HTR-8/SVneo (cell line): ENCODE measurements at regions not wholly inside any gene's neighbourhood (a gene's known extent, or its start where the extent isn't known, plus 50 kb on each side); places are given as distances from the start of the nearest gene placed in this dataset.
"Not testable (repeated sequence)": the region's sequence is repeated elsewhere in the genome, so short reads cannot be mapped to it uniquely, and the experiment has no call there.

ENCODE experiments used
- DNase-seq: peaks from one replicate; pipeline ENCODE4 v3.0.0; 2011; ENCODE audit warnings: low spot score, mixed read lengths; ENCODE audit not compliant: insufficient read length
- FAIRE-seq: peaks from 2 replicates; lab custom pipeline; 2011; peaks lifted over from hg19 to GRCh38; lab: Jason Lieb, UNC

DNA sequence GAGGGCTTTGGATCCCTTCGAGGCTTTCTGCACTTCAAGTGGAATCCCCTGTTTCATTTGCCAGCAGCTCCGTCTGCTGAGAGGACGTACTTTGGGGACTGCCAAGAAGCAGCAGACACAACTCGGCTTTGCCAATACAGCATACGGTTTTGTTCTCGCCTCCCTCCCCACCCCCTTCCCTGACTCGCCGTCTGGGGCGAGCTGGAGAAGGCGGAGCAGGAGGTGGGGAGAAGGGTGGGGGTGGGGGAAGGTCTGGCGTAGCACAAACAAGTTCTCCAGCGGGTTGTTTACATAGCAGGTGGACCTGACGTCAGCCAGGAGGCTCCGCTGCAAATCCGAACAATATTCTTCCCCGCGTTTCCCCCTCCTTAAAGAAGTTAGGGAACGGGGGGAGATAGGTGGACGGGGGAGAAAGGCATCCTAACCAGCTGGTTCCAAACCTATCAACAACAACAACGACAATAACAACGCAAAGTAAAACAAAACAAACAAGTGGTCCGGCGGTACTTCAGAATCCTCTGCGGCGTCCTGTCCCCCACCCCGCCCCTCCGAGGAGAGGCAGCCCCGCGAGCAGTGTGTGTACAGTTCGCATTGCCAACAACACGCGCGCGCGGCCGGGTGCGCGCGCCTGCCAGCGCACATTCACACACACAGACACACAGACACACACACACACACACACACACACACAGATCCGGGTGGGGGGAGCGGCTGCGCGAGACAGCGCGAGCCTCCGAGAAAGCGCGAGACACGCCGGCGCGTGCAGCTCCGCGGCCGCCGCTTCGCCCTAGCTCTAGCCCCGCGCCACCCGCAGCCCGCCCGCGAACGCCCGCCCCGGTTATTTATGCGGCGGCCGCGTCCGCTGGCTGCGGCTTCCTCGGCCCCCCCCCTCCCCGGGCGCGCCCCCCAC, 167.0 kb upstream of the PPP1R3A start:
- no peak for DNase-seq

DNA sequence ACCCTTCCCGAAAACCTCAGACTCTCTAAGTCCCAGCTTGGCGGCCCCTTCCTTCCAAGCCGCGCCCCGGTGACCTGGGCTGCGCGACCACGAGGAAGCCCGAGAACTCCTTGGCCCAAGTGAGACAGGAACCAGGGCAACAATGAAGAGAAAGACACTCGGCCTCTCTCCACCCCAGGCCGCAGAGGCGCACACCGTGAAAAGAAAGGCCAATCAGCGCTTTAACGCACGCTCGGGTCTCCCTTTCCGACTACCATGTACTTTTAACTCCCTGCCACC, 166.4 kb upstream of the PPP1R3A start:
- FAIRE-seq (no peak), DNase-seq (no peak)

More for the DNA sequence above, 167.0 kb upstream of the PPP1R3A start:
- no peak for FAIRE-seq

DNA sequence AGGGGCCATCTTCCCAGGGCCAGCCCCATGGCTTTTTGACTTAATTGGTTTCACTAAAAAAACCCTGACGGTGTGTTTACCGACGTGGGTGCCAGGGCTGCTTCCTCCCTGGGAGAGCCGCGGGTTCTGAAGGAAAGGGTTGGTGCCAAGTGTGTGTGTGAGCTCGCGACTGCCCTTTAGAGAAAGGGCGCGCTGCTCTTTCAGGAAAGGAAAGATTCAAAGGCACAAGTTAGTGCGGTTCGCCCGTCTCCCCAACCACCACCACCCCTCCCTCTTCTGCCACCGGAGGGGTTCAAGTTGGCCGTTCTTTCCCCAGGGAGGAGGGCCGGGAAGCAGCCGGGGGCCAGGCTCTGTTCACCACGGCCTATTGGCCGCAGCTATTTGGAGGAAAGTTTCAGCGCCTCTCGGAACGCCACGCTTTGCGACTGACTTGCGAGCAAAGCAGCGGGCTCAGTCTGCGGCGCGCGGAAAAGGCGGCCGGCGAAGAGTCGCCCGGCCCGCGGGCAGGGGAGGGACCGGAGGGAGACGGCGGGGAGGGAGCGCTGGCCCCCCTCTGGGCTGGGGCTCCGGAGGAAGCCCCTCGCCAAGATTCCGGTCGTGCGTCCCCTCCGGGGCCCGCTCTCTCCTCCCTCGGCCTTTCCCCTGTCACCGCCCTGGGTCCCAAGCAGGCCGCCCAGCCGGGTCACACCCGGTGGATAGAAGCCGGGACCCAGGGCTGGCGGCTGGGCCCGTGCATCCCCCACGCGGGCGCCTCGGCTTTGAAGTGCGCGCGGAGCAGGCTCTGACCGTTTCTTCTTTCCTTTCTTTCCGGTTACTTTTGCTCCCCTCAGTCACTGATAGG, 165.9 kb upstream of the PPP1R3A start:
- no peak for FAIRE-seq
- DNase-seq = no peak

DNA sequence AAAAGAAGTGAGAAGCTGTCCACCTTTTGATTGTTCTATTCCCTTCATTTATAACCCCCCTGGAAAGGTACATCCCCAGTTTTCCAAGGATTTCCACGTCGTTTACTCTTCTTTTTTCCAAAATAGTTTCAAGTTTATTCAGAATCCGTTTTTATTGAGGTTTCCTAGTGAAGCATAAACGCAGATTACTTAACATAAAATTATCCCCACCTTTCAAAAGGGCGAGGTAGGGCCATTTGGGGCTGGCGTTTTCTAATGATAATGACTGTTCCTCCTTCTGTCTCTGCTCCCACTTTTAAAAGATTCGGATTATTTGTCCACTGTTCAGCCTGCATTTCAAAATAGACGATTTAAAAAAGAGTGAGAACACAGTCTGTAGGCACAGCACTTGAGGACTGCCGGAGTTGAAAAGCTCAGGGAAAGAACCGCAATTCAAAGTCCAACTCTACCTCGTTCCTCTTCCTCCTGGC, 165.2 kb upstream of the PPP1R3A start:
- DNase-seq (no peak), FAIRE-seq (no peak)

DNA sequence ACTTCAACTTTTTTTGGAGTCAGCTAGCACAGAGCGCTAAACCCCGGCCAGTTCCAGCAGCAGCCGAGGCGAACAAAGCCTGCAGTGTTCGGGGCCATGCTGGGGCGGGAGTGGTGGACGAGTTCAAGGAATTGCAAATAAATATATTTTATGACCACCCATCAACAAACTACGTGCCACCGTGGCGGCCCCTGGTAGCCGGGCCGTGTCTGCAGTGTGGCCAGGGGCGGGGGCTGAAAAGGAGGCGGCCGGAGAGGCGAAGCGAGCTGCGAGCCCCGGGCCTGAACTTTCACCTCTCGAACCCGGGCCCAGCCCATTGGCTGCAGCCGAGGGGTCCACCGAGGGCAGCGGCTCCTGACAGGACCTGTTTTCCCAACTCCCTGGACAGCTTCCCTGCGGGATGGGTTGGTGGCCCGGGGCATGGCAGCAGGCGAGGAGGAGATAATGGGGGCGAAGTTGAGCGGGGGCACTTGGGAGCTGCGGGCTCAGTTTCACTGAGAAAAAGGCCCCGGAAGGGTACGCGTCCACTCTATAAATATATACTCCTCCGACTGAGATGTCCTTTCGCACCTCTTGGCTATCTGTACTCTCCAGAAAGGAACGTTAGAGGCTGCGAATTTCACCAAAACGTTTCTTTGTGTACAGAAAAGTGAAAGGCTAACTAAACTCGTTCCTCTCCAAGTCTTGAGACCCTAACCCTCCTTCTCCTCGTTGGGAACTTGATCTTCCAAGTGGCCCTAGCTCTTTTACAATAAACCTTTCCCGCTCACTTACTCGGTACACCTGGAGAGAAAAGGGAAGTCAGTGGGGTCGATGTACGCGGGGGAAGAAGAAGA, 164.6 kb upstream of the PPP1R3A start:
- DNase-seq (no peak), FAIRE-seq (no peak)

DNA sequence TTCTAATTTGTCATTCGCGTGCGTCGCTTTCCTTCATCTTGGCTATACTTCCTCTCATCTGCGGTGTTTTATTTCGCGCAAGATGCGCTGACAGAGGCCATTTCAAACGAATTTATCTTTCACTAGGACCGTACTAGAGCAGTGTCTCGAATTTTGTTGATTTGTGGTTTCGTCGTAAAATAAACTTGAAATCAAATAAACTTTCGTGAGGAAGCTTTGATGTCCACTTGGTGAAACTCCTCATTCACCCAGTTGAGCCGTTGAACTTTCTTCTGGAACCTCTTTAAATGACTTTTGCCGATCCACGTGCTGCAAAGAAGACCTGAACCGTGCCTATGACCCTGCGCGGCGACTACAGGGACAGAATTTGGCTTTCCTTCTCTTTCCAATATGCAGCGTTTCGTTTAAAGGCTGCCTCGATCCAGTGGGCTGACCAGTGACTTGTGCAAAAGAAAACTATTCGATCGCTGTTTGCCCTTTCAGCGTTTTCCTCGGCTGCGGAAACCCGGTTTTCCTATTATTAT, 163.9 kb upstream of the PPP1R3A start:
- FAIRE-seq = no peak
- no peak for DNase-seq

DNA sequence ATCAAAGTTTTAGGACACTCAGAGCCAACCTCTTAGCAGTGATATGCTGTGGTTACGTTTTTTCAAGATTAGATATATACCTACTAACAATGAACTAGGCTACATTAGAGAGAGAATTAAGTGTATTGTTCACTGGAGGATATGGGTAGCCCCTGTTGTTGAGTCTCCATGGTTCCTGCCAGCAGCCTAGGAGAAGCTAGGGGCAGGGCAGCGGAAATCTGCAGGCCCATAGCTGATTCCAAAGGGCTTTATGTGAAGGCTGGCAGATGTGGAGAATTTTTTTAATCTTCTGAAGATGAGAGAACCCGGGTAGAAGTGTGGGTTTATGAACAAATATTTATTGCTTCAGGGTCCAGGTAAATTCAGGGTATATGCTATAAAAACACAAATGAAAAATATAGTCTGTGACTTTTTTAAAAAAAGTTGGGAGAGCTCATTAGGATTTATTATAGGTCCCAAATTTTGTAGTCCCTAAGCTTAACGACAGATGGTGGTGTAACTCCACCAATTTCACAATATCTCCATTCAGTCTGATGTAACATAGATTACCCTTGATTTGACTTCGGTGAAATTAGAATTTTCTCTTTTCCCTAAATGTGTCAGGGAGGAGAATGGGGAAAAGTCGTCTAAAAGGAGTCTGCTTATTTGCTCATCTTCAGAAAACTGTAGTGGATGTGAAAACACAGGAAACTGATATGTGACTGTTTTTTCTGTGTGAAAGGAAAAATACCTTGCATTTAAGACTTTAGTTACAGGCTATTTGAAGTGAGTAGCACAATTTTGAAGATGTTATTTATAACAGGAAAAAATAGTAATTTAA, 163.0 kb upstream of the PPP1R3A start:
- DNase-seq = no peak
- FAIRE-seq = no peak

DNA sequence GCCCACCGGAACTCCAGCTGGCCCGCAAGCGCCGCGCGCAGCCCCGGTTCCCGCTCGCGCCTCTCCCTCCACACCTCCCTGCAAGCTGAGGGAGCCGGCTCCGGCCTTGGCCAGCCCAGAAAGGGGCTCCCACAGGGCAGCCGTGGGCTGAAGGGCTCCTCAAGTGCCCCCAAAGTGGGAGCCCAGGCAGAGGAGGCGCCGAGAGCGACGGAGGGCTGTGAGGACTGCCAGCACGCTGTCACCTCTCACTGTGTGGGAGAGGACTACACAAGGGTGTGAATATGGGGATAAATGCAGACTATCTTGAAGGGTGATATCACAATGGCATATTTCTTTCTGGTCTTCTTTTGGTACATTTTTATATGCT, 158.3 kb upstream of the PPP1R3A start:
- not testable (repeated sequence) for FAIRE-seq, DNase-seq

DNA sequence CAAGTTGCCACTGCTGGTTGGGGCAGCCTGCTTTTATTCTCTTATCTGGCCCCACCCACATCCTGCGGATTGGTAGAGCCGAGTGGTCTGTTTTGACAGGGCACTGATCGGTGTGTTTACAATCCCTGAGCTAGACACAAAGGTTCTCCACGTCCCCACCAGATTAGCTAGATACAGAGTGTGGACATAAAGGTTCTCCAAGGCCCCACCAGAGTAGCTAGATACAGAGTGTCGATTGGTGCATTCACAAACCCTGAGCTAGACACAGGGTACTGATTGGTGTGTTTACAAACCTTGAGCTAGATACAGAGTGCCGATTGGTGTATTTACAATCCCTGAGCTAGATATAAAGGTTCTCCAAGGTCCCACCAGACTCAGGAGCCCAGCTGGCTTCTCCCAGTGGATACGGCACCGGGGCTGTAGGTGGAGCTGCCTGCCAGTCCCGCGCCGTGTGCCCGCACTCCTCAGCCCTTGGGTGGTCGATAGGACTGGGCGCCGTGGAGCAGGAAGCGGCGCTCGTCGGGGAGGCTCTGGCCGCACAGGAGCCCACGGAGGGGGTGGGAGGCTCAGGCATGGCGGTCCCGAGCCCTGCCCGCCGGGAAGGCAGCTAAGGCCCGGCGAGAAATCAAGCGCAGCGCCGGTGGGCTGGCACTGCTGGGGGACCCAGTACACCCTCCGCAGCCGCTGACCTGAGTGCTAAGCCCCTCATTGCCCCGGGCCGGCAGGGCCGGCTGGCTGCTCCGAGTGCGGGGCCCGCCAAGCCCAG, 157.8 kb upstream of the PPP1R3A start:
- DNase-seq, FAIRE-seq: not testable (repeated sequence)

DNA sequence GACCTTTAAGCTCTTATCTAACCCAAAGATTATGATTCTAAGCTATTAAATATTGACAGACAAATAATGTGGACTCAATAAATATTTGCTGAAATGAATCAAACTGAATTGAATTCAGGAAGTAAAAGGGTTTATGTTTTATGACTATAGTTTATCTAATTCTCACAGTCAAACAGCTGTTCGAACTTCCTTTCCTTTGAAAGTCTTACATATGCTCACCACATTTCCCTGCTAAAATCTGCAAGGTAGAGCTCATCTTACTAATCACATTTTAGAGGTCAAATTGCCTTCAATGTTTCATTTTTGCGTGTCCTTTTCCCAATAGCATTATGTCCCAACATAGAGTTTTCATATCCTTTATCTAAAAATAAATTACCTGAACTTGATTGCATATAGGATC, 154.9 kb upstream of the PPP1R3A start:
- DNase-seq = no peak
- no peak for FAIRE-seq

DNA sequence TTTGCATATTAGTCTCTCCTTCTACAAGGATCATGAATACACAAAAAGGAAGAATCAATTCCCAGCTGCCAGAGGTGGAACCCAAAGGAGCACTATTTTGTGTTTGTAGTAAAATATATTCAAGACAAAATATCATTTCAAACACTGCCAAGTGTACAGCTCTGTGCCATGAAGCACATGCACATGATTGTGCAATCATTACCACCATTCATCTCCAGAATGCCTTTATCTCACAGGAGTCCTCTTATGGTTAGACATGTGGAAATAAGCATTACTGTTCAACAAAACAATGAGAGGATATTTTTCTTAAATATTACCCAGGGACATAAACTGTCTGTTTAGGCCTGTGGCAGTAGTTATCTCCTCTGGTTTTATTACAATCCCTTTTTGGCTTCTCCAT, 151.4 kb upstream of the PPP1R3A start:
- FAIRE-seq = no peak
- DNase-seq = no peak

DNA sequence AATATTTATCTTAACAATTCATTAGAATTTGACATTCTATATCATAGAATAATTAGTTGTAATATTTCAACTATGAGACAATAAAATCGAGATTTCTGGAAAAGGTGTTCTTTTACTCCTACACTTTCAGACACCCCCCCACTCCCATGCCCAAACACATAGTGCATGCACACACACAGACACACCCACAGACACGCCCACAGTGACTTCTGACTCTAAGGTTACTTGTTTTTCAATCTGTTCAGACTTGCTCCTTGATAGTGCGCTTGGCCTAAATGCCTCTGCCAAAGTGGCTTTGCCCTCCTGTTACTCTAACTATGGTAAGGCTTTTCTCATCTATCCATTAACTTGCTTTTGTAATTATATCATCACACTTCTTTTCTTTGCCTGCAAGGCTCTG, 144.0 kb upstream of the PPP1R3A start:
- no peak for FAIRE-seq
- no peak for DNase-seq

DNA sequence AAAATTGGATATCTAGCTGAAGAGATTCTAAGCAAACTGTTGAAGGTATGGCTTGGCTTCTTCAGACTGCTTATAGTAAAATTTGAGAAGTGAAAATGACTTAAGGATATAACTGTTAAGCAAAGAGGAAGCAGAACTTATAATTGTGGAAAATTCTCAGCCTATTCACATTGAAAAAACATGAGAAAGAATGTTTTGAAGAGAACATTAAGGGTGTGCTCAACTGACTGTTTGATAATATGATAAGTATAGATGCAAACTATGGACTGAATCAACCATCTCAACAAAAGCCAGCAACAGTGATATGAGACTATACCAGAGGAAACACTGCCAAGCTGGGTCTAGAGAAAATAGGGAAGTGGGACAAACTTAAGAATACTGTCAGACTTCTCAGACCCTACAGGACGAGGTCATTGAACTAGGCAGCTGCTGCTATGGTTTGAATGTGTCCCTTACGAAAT, 133.1 kb upstream of the PPP1R3A start:
- no peak for DNase-seq

DNA sequence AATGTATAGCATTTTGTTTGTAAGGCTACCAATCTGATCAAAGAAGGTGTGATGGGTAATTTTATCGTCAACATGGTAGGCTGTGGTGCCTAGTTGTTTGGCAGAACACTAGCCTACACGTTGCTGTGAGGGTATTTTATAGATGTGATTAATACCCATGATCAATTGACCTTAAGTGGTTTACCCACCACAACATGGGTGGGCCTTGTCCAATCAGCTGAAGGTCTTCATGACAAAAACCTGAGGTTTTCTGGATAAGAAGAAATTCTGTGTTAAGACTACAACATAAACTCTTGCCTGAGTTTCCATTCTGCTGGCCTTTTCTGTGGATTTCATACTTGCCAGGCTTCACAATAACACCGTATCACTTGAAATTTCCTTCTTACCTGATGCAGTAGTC, 131.8 kb upstream of the PPP1R3A start:
- DNase-seq = no peak
- FAIRE-seq = no peak

More for the DNA sequence above, 133.1 kb upstream of the PPP1R3A start:
- FAIRE-seq = no peak

DNA sequence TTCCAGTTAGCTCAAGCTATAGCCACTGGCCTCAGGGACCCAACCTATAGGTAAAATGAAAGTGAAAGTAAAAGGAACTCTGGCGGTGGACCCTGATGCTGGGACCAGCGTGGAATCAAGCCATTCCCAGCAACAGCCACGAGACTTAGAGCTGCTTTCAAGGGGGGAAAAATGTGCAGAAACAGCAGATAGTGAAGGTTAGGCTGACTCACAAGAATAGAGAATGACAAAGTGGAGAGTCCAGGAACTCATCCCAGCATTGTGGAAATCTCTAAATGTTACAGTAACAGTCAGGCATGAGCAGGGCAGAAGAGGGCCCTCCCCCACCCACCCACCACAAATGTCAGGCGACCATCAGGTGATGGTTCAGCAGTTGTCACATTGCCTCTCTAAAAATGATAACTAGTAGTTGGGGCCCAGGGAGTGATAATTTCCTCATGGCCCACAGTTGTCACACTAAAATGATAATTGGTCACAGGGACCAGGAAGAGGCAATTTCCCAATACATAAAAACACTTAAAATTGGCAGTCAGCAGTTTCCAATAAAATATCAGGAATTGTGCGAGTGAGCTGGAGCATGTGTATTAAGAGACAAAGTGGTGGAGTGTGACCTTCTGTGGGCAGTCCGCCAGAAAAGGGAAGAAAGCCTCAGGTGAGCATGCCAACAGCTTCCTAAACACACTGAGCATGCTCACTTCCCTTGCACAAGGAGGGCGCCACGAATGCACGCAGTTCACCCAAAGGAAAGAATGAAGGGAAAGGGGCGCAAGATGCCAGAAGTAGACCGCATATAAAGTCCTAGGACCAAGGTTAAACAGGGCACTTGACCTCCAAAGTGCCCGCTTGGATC, 129.8 kb upstream of the PPP1R3A start:
- FAIRE-seq (no peak), DNase-seq (peak; percentile 12)

DNA sequence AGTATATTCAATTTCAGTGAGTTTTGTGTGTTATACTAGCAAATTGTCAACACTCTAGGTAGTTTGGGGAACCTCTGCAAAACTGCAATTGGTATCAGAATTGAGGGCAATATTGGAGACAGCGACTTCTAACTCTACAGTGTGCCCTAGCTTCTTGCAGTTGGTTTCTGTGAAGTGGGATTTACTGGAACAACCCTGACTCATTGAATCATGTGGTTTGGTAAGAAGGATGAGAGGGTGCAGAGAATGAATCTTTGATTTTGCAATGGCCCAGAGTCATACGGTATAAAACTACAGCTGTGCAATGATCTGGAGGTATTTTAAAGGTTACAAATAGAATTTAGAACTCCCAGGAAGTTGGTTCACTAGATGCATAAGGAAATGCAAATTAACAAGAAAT, 129.1 kb upstream of the PPP1R3A start:
- DNase-seq = no peak
- FAIRE-seq = no peak

DNA sequence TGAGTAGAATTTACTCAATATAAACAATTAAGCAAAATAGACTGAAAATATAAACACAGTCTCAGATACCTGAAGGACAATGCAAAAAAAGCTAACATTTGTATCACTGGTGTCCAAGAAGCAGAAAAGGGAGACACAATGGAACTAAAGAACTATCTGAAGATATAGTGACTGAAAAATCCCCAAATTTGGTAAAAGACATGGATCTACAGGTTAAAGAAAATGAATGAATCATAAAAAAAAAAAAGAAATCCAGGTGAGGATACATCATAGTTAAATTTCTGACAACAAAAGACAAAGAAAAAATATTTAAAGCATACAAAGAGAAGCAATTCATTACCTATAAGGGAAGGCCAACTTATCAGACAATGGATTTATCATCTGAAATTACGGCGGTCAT, 114.7 kb upstream of the PPP1R3A start:
- FAIRE-seq (no peak), DNase-seq (no peak)
